B cell (primary cell): ENCODE measurements at regions not wholly inside any gene's neighbourhood (a gene's known extent, or its start where the extent isn't known, plus 50 kb on each side); places are given as distances from the start of the nearest gene placed in this dataset.

ENCODE experiments used
- ATAC-seq: fragments of 200-7000 bp; cut with Tn5 transposase; one replicate; pipeline ENCODE4 v1.10.0; 2021; ENCODE audit warnings: low read depth, mild to moderate bottlenecking, moderate number of reproducible peaks, moderate library complexity
- CTCF ChIA-PET: fragments of 350-600 bp; sonication (Branson Sonifier 250); formaldehyde crosslinking; loops from one replicate; lab custom pipeline; 2021; ENCODE audit warnings: antibody characterized with exemption, inconsistent platforms; lab: Charles Lee
- POLR2A ChIA-PET: fragments of 350-600 bp; sonication (Branson Sonifier 250); formaldehyde crosslinking; loops from one replicate; lab custom pipeline; 2021; ENCODE audit warnings: antibody characterized with exemption; lab: Charles Lee
- DNase-seq: peaks from one replicate; pipeline ENCODE4 v3.0.0; 2013
- H2AFZ ChIP-seq: 2 replicates; pipeline ENCODE4 v1.6.1; 2012; ENCODE audit warnings: mild to moderate bottlenecking, low read depth, low read length; ENCODE audit not compliant: insufficient read depth, poor library complexity, severe bottlenecking
- H3K27ac ChIP-seq, 2 donors: 1 replicate in 1 of 2; 2 replicates in 1 of 2; pipeline ENCODE4 v1.5.1; 2012 to 2013; ENCODE audit warnings: low read length in 2 of 2, mild to moderate bottlenecking in 2 of 2, moderate library complexity in 1 of 2
- H3K27me3 ChIP-seq, 4 experiments: fragments of 200-600 bp in 1 of 4; sonication (generic) in 1 of 4; replicated peaks in 1 of 4; 1 replicate in 2 of 4; 2 replicates in 2 of 4; pipeline versions ENCODE4 v1.6.1 to v1.7.0; 2013 to 2016; ENCODE audit warnings: low read length in 3 of 4, mild to moderate bottlenecking in 2 of 4, mixed read lengths in 1 of 4, moderate library complexity in 1 of 4; ENCODE audit not compliant: insufficient read depth in 4 of 4, control insufficient read depth in 3 of 4; ENCODE audit errors: control extremely low read depth in 1 of 4
- H3K36me3 ChIP-seq, 2 experiments: replicated peaks in 1 of 2; 1 replicate in 1 of 2; 2 replicates in 1 of 2; pipeline versions ENCODE4 v1.6.1 to v1.7.1; 2013; ENCODE audit warnings: low read length in 1 of 2; ENCODE audit not compliant: insufficient read depth in 2 of 2, control insufficient read depth in 1 of 2; ENCODE audit errors: control extremely low read depth in 1 of 2, extremely low read depth in 1 of 2
- H3K4me1 ChIP-seq, 2 donors: fragments of 200-600 bp in 1 of 2; sonication (generic) in 1 of 2; 1 replicate in 1 of 2; 2 replicates in 1 of 2; pipeline versions ENCODE4 v1.5.1 to v1.6.1; 2013 to 2017; ENCODE audit warnings: low read length in 2 of 2; ENCODE audit not compliant: control insufficient read depth in 2 of 2, insufficient read depth in 2 of 2
- H3K4me2 ChIP-seq: replicated peaks from 2 replicates; pipeline ENCODE3; 2012; ENCODE audit warnings: mild to moderate bottlenecking, low read depth, low read length; ENCODE audit not compliant: poor library complexity, severe bottlenecking
- H3K4me3 ChIP-seq, 5 experiments: fragments of 200-600 bp in 1 of 5; sonication (generic) in 1 of 5; 1 replicate in 3 of 5; 2 replicates in 2 of 5; pipeline versions ENCODE4 v1.5.1 to v1.7.0; 2011 to 2016; ENCODE audit warnings: low read length in 4 of 5, mild to moderate bottlenecking in 4 of 5, low read depth in 2 of 5, control low read depth in 1 of 5, moderate library complexity in 1 of 5; ENCODE audit not compliant: insufficient read depth in 1 of 5; ENCODE audit errors: control extremely low read depth in 1 of 5, extremely low read depth in 1 of 5
- H3K79me2 ChIP-seq: fragments of 200-600 bp; sonication (generic); one replicate; pipeline ENCODE4 v1.6.0; 2016; ENCODE audit warnings: low read length; ENCODE audit not compliant: control insufficient read depth, insufficient read depth
- H3K9ac ChIP-seq: fragments of 200-600 bp; sonication (generic); 2 replicates; pipeline ENCODE4 v1.6.1; 2017; ENCODE audit warnings: mild to moderate bottlenecking, low read length, moderate library complexity
- H3K9me3 ChIP-seq, 3 donors: one replicate each; pipeline versions ENCODE4 v1.6.1 to v1.7.1; 2013; ENCODE audit warnings: low read length in 2 of 3; ENCODE audit not compliant: control insufficient read depth in 2 of 3, insufficient read depth in 1 of 3; ENCODE audit errors: control extremely low read depth in 1 of 3
- H4K20me1 ChIP-seq: 2 replicates; pipeline ENCODE4 v1.6.0; 2012; ENCODE audit warnings: mild to moderate bottlenecking, low read length; ENCODE audit not compliant: insufficient read depth, control insufficient read depth, poor library complexity, severe bottlenecking
- H3K27ac Mint-ChIP-seq: one replicate; pipeline ENCODE4 v1.8.0; 2021; ENCODE audit warnings: mixed read lengths
- H3K27me3 Mint-ChIP-seq: one replicate; pipeline ENCODE4 v1.8.0; 2021; ENCODE audit warnings: mixed read lengths
- H3K4me1 Mint-ChIP-seq: one replicate; pipeline ENCODE4 v1.8.0; 2021; ENCODE audit warnings: mixed read lengths
- H3K4me3 Mint-ChIP-seq: one replicate; pipeline ENCODE4 v1.8.0; 2021; ENCODE audit warnings: mixed read lengths
- H3K9me3 Mint-ChIP-seq: one replicate; pipeline ENCODE4 v1.8.0; 2022; ENCODE audit warnings: mixed read lengths; ENCODE audit not compliant: insufficient read depth
- CTCF ChIP-seq: fragments of 200-600 bp; IDR thresholded peaks from one replicate; pipeline ENCODE4 v1.8.0; 2022; ENCODE audit warnings: antibody characterized with exemption, mild to moderate bottlenecking
- EZH2 ChIP-seq: IDR thresholded peaks from 2 replicates; pipeline ENCODE4 v1.6.1; 2012; ENCODE audit warnings: borderline replicate concordance, low read depth, mild to moderate bottlenecking, moderate library complexity, low read length; ENCODE audit not compliant: insufficient read depth, poor library complexity, severe bottlenecking
- WGBS: methylation state at CpG from one replicate; pipeline ENCODE4 v1.1.5; 2013; ENCODE audit warnings: missing lambda C conversion rate; ENCODE audit not compliant: insufficient coverage; 5-methylcytosine and 5-hydroxymethylcytosine counted together
- intact Hi-C: fragments of 100-400 bp; cut with micrococcal nuclease; formaldehyde crosslinking; loops from one replicate; pipeline ENCODE4 v1.10.0; 2022

GRCh38 chr6:155521719-155522118, 66.1 kb upstream of the NOX3 start:
- no peak overlapping the region for H3K4me3 Mint-ChIP-seq
- no peak overlapping the region for H3K27ac Mint-ChIP-seq

GRCh38 chr6:155520078-155520477, 64.4 kb upstream of the NOX3 start:
- CTCF ChIA-PET: interaction anchor here (1.2 kb wide), 1 partner anchor 13 kb away, joined by 3 read pairs; no protein-coding TSS in a partner anchor
- Mint-ChIP-seq H3K4me1 (no peaks in the 10 kb centered on the region), H3K27ac (no peak overlapping the region), H3K4me3 (no peak overlapping the region), H3K27me3 (no peaks in the 10 kb centered on the region), H3K9me3 (no peaks in the 10 kb centered on the region)
- no peak overlapping the region for H3K27ac ChIP-seq
- no peaks in the 10 kb centered on the region for H3K36me3 ChIP-seq
- TF ChIP-seq CTCF: no peak
- no peak for TF ChIP-seq EZH2
- intact Hi-C loops: no loop called here
- ATAC-seq (no peak), DNase-seq (no peak)
- H3K4me3 ChIP-seq: no peak overlapping the region
- no peaks in the 10 kb centered on the region for H3K9me3 ChIP-seq
- H2AFZ ChIP-seq: no peak overlapping the region
- H3K4me1 ChIP-seq: no peaks in the 10 kb centered on the region
- H3K79me2 ChIP-seq: no peaks in the 10 kb centered on the region
- no peaks in the 10 kb centered on the region for H3K27me3 ChIP-seq
- H3K9ac ChIP-seq: no peak overlapping the region
- 100% methylated on average over 2 of the region's 2 CpGs for WGBS
- no peaks in the 10 kb centered on the region for H4K20me1 ChIP-seq
- POLR2A ChIA-PET: no interaction called here
- H3K4me2 ChIP-seq: no peak overlapping the region

More at GRCh38 chr6:155521719-155522118, 66.1 kb upstream of the NOX3 start:
- Mint-ChIP-seq H3K27me3 (no peaks in the 10 kb centered on the region), H3K4me1 (no peaks in the 10 kb centered on the region), H3K9me3 (no peaks in the 10 kb centered on the region)
- CTCF ChIA-PET: no interaction called here
- H3K9ac ChIP-seq: no peak overlapping the region
- no peaks in the 10 kb centered on the region for H3K4me1 ChIP-seq
- H3K27ac ChIP-seq: no peak overlapping the region
- H2AFZ ChIP-seq: no peak overlapping the region
- intact Hi-C loops: no loop called here
- no peak overlapping the region for H3K4me2 ChIP-seq
- H3K9me3 ChIP-seq: no peaks in the 10 kb centered on the region
- no peaks in the 10 kb centered on the region for H3K27me3 ChIP-seq
- TF ChIP-seq EZH2 (no peak), CTCF (no peak)
- no peaks in the 10 kb centered on the region for H3K79me2 ChIP-seq
- POLR2A ChIA-PET: no interaction called here
- no peak overlapping the region for H3K4me3 ChIP-seq
- no peaks in the 10 kb centered on the region for H4K20me1 ChIP-seq
- H3K36me3 ChIP-seq: no peaks in the 10 kb centered on the region
- no peak for ATAC-seq
- no peak for DNase-seq
